ENCODE measurements at regions not wholly inside any gene's neighbourhood (a gene's known extent, or its start where the extent isn't known, plus 50 kb on each side); places are given as distances from the start of the nearest gene placed in this dataset.

GRCh38 chr10:131691481-131692090 lies 209.2 kb upstream of the PPP2R2D start:
- DNase-seq (ENCODE audit: low spot score), result no peak

DNA sequence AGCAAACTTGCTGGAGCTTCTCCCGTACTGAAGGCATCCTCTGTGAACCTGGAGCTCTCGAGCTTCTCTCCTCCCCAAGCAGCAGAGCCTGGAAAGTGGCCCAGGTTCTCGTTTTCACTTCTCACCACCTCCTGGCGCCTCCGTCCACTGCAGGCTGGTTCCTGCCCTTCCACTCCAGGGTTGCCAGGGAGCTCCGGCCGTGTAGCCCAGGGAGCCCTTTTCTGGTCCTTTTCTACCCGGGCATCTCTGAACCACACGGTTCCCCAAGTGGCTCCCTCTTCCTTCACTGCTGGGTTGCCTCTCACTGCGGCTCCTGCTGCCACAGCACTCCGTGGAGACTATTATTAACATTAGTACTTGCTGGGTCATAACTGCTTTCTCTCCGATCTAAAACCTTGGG lies 208.6 kb upstream of the PPP2R2D start:
- DNase-seq (ENCODE audit: low spot score), result no peak

- no peak for DNase-seq (ENCODE audit: low spot score)
These were observed 208.0 kb upstream of the PPP2R2D start for GRCh38 chr10:131692686-131693334.

DNA sequence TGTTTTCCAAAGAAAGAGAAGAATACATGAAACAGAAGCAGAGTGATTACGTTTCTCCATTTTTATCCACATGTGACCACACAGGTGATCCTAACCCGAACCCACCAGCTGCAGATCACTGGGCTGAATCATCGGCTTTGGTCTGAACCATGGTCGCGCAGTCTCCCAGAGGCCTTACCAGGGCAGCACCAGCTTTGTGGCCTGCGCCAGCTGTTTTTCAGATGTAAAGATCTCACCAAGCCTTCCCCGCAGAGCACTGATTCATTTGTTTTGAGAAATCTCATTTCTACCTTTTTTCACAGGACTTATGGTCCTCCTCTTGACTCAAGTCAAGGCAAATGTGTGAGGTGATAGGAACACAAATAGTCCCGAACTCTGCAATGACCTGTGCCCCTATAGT lies 207.0 kb upstream of the PPP2R2D start:
- DNase-seq (ENCODE audit: low spot score), result no peak

GRCh38 chr10:131694168-131694780 lies 206.5 kb upstream of the PPP2R2D start:
- DNase-seq (ENCODE audit: low spot score), result no peak

DNA sequence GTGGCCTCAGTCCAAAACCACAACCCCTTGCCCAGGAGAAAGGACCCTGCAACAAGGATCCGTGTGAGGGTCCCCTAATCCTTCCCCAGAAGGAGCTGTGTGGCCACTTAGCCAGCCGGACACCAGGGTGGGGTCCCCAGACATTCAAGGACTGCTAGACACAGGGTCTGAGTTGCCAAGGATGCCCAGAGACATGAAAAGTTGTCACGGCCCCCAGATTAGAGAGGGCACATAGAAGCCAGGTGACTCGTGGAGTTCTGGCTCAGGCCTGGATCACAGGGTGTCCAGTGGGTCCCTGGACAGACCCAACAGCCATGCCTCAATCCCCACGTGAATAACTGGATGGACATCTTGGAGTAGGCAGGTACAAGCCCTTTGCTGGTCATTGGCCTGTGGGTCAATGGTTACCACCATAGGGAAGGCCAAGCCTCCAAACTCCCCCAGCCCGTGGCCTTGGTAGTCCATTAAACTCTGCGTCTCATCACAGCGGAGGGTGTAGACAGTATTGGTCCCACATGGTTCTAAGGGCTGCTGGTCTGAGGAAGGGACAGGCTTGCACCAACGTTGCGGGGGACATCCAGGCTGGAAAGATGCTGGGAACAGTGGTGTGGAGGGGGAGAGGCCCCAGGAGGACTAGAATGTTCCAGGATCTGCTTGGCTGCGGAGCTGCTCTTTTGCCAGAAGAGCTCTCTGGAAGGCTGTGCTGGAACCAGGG lies 205.9 kb upstream of the PPP2R2D start:
- no peak for DNase-seq (ENCODE audit: low spot score)

DNA sequence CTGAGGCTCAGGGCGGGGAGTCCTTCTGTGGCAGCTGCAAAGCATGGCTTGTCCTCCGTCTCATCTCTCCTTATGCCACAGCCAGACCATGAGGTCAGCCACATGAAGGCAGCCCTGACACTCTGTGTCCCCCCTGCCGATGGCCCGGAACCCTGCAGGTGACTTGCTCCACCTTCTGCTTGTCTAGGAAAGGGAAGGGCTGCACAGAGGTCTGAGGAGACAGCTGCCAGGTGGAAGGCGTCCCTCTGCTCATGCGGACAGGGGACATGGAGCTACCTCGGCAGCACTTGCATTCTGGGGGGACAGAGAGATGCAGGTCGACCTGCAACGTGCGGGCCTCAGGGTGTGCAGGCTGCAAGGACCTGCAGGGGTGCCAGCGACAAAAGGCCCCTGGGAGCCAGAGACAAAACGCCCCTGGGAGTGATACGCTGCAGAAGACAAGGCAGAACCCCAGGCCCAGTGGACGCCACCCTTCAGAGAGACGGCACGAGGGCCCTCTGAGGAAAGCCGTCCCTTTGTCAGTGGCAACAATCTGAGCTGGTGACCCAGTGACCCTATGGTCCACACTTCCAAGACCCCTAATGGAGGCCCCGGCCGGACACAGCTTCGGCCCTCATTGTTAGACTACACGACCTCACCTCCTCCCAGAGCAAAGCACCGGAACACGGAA lies 205.2 kb upstream of the PPP2R2D start:
- DNase-seq (ENCODE audit: low spot score), result no peak

DNA sequence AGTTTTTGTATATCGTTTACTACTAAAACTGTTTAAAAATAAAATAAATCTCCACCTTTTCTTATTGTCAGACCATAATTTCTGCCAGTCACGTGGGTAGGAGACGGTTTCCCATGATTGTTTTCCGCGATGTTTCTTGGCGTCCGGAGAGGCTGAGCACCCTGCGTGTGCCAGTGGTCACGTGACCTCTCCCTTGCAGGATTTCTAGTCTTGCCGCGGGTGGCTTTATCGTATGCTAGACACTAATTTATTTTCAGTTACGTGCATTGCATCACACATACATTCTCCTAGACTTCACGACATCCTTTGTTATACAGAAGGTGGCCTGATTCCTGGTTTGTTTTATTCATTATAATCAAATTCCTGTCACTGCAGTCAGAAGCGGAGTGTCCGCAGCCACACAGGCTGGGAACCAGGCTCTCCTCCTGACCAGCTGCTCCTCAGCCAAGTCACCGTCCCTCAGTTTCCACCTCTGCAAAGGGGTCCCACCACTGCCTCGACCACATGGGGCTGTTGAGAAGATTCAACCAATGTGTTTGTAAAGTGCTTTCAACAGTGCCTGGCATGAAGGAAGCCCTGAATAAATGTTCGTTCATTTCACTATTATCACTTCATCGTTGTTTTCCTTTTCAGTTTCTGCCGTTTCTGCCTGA lies 203.2 kb upstream of the PPP2R2D start:
- no peak for DNase-seq (ENCODE audit: low spot score)

GRCh38 chr10:131698232-131698631 lies 202.6 kb upstream of the PPP2R2D start:
- DNase-seq (ENCODE audit: low spot score), result no peak

- no peak for DNase-seq (ENCODE audit: low spot score)
These were observed 201.8 kb upstream of the PPP2R2D start for GRCh38 chr10:131698986-131699385.

DNA sequence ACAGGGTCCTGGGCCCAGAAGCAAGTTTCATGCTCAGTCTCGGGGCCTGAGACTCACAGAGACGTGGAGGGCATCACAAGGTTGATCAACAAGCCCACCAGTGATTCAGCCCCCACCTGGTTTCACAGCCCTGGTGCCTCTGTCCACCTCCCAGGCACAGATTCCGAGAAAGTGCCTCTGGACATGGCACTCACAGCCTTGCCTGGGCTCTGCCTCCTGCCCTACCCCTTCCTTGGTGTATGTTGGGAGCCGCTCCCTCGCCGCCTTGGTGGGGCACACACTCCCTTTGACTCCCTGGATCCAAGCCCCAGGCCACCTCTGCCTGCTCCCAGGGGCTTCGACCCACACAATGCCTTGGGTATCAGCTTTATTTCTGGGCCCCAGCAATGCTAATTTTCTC lies 200.8 kb upstream of the PPP2R2D start:
- DNase-seq (ENCODE audit: low spot score), result no peak

GRCh38 chr10:131700506-131700905 lies 200.3 kb upstream of the PPP2R2D start:
- no peak for DNase-seq (ENCODE audit: low spot score)

- DNase-seq (ENCODE audit: low spot score), result no peak
These were observed 199.5 kb upstream of the PPP2R2D start for GRCh38 chr10:131701131-131701947.

DNA sequence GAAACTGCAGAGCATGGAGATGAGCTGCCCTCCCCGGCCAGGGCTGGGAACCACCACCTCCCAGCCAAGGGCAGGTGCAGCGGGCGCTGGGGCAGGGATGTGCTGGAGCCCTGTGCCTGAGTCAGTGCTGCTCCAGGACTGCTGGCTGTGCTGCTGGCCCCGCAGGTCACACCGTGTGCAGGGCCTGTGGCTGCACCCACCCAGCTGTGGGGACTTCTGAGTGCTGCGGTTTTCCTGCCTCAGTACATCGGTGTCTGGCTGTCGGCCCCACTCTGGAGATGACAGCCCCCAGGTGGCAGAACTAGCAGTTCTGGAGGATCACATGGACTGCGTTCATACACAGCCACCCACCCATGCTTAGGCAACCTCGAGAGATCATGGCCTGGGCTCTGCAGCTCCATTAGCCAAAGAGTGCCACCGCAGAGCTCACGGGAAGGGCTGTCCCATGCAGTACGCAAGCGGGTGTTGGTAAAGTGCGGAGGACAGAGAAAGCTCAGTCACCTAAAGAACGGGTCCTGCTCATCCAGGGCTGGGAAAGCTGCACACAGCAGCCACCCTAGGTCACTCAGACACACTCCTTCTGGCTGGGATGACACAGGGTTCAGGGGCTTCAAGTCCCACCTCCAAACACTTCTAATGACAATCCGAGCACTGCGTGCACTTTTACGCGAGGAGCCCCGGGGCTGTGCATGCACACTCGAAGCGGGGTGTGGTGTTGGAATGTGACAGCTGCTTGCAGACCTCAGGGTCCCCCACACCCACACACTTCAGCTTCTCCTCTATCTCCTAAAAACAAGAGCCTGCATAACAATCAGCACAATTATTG lies 198.1 kb upstream of the PPP2R2D start:
- no peak for DNase-seq (ENCODE audit: low spot score)

- no peak for DNase-seq (ENCODE audit: low spot score)
These were observed 197.3 kb upstream of the PPP2R2D start for GRCh38 chr10:131703541-131703940.

- no peak for DNase-seq (ENCODE audit: low spot score)
These were observed 196.9 kb upstream of the PPP2R2D start for GRCh38 chr10:131703941-131704340.

DNA sequence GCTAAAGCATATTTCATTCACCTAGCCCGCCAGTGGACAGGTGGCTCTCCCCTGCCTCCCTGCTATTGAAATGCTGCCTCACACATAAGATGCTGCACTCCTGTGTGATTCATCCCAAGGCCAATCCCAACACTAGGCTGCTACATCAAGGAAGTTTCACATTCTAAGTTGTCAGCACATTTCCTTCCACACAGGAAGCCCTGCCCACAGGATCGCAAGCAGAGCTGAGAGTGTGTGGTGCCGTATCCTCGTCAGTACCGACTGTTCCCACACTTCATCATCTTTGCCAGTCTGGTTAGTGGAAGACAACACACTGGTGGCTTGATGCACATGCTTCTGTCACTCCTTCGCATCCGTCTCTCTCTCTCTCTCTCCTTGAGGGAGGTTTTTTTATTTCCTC lies 194.3 kb upstream of the PPP2R2D start:
- no peak for DNase-seq (ENCODE audit: low spot score)

GRCh38 chr10:131706952-131707351 lies 193.9 kb upstream of the PPP2R2D start:
- no peak for DNase-seq (ENCODE audit: low spot score)

GRCh38 chr10:131708225-131708880 lies 192.5 kb upstream of the PPP2R2D start:
- DNase-seq (ENCODE audit: low spot score), result no peak

All from COLO829 (cell line).